Occipital lobe (tissue), 1 donor: ENCODE measurements at regions not wholly inside any gene's neighbourhood (a gene's known extent, or its start where the extent isn't known, plus 50 kb on each side); places are given as distances from the start of the nearest gene placed in this dataset.
"Not testable (repeated sequence)": the region's sequence is repeated elsewhere in the genome, so short reads cannot be mapped to it uniquely, and the experiment has no call there.

Experiments
- DNase-seq: peaks from one replicate; lab custom pipeline; 2025; lab: John Stamatoyannopoulos, UW

DNA sequence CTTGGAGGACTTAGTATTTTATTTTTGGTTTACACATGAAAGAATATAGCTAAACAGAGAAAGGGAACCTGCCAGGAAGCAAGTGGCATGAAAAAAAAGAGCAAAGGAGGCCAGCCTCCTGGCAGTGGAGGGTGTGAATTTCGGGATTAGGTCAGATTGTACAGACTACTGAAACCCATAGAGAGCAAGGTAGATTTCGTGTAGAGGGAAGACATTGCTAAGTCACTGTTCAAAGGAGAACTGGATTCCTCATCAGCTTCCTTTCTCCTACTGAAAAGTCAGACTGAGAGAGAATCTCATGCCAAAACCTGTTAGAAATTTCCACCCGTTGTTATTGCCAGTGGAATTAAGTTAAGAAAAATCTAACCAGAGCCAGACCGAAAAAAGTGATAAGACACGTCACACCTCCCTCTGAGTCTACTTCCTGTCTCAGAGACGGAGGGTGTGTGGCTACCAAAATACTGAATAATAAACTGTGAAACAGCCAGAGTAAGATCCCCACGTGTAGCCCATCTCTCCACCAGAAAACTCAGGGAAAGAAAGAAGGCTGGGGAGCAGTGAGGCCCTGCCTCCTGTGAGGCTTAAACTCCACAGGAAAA lies 118.8 kb downstream of the SKIDA1 start:
- DNase-seq: no peak

DNA sequence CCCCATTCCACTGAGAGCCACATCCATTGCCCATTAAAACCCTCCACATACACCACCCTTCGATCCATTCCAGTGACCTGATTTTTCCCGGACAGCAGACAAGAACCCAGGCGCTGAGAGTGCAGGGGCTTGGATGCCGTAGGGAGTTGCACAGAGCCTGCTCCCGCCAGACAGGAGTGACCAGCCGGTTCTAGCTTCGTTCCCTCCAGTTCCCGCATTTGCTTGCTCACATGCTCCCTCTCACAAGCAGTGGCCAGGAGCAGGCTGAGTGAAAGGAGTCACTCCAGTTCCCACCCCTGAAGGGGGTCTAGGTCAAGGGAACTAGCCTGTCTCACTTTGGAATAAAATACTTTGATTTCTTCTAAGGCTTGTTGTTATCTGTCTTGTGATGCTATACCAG lies 119.5 kb downstream of the SKIDA1 start:
- no peak for DNase-seq

DNA sequence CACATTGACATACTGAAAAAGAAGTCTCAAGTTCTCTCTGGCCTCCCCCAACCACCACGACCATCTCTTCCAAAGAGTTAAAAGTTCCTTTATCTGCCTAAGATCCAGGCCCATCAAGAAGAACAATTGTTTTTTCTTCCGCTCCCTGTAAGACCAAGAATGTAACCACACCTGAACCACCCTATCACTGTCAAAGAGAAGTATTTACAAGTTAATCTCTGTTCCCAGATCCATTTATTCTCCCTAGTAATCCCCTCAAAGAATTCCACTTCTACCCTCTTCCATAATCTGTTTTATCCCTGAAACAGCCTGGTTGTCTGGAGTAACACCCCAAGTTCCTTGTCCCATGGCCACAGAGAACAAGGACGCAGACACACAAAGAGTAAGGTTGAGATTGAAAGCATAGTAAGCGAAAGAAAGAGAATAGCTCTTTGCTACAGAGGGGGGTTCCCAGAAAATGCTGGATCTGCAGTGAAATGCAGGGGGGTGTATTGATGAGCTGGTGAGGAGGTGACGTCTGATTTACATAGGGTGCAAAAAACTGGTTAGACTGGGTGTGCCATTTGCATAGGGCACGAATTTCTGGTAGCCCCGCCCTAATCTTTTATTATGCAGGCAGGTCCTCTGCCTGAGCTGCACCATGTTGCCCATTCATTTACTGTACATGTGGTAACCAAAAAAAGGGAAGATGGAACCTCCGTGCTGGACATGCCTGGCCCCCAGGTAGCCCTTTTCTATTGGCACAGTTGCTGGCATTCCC lies 122.0 kb downstream of the SKIDA1 start:
- DNase-seq: no peak

- DNase-seq: no peak
Observed at GRCh38 chr10:21402606-21403083, 122.8 kb downstream of the SKIDA1 start.

- DNase-seq: no peak
Observed at GRCh38 chr10:21401196-21401595, 124.3 kb downstream of the SKIDA1 start.

- no peak for DNase-seq
Observed at GRCh38 chr10:21399392-21400035, 126.0 kb downstream of the SKIDA1 start.

DNA sequence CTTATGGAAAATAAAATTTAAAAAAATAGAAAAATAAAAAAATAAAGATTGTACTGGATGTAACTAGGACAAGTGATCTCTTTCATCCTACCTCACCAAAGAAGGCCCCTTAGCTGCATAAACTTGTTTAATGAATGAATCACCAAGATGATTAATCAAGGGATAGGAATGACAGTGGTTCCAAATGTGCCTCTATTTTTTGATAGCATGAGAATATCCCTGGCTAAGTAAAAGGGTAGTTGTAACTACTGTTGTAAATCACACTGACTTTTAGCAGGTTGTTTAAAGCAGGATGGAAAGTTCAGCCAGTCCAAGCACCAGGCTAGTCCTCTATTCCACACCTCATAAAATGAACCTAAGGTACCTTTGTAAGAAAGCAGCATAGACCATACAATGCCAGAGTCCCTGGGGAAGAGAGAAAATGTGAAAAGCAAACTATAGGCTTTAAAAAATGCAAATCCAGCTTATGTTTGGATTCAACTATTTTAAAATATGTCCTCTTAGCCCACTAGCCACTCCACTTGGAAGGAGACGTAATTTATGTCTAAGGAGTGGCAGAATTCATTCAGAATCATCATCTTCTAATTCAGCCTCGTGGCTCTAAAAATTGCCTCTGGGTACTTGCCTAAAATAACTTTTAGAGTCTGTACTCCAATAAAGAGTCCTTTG lies 126.8 kb downstream of the SKIDA1 start:
- DNase-seq: no peak

- DNase-seq: no peak
Observed at GRCh38 chr10:21396889-21397288, 128.6 kb downstream of the SKIDA1 start.

DNA sequence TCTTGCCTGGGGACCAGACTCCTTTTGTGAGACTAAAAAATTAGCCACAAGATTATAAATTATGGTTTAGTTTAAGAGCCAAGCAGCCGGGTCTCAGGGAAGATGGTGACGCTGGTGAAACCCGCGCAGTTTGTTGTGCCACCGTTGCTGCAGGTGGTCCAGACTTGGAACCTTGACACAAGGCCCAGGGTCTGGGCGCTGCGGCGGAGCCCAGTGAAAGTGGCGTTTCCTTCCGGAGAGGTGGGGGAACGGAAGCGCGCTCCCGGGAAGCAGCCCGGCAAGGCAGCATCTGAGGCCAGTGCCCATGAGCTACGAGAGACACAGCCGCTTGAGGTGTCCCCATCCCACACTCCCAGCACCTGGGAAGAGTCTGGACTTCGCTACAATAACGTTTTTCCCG lies 131.6 kb downstream of the SKIDA1 start:
- DNase-seq: no peak

DNA sequence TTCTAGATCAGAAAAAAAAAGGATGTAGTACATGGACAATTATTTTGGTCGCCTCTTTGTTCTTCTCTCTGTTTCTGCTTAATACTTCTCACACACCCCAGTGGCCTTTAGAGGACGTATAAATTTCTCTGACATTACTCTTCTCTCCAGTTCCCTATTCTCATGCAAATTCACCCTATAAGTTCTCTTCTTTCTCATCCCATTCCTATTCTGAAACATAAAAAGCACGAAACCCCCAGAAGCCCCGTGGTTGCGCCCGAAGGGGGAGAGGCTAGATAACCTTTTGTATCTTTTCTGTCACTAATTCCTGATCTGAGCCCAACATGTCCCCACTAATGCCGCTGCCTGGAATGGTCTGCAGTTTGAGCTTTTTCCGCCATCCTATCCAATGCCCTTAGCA lies 136.9 kb downstream of the SKIDA1 start:
- no peak for DNase-seq

GRCh38 chr10:21387868-21388267 lies 137.6 kb downstream of the SKIDA1 start:
- no peak for DNase-seq

DNA sequence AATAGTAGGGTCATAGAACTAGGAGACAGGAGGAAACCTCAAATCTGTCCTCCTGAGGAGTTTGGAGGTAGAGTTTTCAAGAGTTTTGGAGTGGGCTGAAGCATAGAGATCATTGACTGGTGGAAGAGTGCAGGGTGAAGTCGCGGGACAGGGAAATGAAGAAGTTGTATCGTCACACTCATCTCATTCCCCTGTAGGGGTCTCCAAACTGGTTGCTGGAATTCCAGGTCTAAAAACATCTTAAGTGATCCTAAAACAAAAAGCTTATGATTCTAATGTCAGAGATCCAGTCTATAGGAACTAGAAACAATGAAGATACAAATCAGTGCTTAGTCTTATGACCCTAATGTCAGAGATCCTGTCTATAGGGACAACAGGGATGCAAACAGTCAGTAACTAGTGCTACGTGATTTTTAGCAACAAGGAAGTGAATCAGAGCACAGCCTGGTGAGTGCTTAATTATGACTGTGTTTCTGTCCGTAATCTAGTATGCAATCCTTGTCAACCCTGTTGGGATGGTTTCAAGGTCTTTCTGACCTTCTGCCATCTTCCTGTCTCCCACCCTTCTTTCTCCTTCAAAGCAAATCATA lies 139.4 kb downstream of the SKIDA1 start:
- no peak for DNase-seq

DNA sequence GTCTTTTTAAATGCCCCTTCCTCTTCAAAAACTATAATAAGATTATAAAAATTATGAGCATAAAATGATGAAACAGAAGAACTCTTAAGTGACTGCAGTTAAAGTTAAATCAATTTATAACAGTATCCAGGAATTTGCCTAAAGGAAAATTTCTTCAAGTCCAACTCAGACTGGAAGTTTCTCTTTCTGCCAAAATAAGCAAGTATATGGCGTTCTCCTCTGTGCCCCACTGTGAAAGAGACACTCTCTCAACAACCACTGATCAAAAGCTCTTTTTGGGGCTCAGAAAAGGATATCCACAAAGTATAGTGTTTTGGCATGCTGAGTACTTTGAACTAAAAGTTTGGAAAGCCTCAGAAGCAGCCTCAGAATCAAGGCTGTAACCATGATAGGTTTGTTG lies 139.9 kb downstream of the SKIDA1 start:
- no peak for DNase-seq

GRCh38 chr10:21379143-21379542 lies 146.3 kb downstream of the SKIDA1 start:
- DNase-seq: no peak

GRCh38 chr10:21375274-21375673 lies 150.2 kb downstream of the SKIDA1 start:
- not testable (repeated sequence) for DNase-seq

DNA sequence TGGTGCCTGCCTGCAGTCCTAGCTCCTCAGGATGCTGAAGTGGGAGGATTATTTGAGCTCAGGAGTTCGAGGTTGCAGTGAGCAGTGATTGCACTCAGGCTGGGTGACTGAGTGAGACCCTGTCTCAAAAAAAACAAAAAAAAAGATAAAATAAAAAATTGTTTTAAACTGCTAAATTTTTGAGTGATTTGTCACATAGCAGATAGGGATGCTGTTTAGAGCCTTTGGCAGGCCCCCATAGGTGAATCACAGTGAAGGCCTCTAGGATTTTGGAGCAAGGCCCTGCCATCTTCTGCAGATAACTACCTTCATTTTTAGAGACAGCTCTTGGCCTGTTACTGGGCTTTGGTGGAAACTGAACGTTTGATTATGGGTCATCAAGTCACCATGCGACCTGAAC lies 151.6 kb downstream of the SKIDA1 start:
- DNase-seq: not testable (repeated sequence)

DNA sequence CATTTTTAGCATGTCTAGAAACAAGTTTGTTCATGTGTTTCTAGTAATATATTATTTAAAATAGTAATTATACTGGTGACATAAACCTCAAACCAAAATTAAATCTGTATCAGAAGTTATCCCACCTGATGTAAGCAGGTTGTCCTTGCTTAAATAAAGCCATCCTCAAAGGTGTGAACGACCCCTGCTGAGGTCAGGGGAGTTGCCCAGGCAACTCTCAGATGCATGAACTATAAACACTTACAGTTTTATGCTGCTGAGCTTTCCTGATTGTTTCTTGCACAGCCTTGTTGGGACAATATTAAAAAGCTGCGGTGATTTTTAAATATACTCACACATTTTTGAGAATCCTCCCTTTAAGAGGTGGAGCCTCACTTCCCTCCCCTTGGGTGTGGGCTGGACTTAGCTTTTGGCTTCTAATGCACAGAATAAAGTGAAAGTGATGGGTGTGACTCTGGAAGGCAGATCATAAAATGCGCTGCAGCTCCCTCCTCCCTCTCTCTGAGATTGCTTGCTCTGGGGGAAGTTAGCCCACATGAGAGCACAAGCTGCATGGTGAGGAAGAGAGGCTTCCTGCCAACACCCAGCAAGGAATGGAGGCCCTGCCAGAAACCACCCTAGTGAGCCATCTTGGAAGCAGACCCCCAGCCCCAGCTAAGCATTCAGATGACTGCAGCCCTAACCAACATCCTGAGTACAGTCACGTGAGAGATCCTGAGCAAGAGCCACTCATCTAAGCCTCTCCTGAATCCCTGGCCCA lies 152.7 kb downstream of the SKIDA1 start:
- DNase-seq: no peak

GRCh38 chr10:21369697-21370096 lies 155.8 kb downstream of the SKIDA1 start:
- no peak for DNase-seq

DNA sequence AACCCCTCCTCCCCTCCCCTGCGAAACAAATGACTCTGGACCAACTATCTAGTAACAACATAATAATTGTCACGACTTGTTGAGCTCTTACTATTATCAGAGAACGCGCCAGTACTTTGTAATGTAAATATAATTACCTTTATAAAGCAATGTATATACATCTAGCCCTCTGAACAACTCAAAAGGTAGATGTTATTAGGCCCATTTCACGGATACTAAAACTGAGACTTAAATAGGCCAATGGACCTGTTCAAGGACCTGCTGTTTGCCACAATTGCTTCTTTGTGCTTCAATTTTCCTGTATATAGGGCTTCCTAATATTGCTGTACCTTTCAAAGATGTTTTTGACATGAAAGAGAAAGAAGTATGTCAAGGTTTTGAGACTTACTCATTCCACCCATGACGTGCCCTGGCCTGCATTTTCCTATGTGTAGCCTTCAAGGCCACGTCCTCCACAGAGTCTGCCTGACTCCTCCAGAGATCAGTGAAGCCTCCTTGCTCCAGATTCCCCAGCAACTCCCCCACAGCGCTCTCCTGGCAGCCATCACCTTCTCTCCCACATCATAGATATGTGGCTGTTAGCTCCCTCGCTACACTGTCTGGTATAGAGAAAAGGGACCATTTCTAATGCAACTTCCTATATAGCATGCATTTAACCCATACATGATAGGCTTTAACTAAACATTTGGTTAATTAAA lies 156.6 kb downstream of the SKIDA1 start:
- no peak for DNase-seq

DNA sequence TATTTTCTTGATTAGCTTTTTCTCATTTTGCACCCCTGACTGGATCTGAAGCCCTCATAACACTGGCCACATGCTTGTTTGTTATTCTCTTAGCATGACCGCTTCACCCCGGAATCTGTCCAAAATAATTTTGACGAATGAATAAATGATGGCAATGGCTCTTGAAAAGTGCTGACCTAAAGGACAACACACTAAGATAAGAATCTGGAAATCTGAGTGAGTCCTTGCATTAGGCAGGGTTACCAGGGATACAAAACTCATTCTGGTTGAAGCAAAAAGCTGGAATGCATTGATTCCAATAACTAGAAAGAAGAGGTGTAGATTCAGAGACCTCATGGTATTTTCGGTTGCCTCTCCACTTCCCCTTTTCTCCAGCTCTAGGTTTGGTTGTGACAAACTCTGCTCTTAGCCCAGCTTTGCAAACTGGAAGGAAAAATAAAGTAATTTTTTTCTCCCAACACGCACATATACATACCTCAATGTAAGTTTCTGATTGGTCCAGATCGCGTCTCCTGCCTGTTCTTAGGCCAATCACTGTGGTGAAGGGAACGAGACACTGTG lies 157.4 kb downstream of the SKIDA1 start:
- DNase-seq: no peak
